MM.1S (cell line): ENCODE measurements at regions not wholly inside any gene's neighbourhood (a gene's known extent, or its start where the extent isn't known, plus 50 kb on each side); places are given as distances from the start of the nearest gene placed in this dataset.

Experiments used
- DNase-seq: peaks from one replicate; pipeline ENCODE4 v3.0.0-alpha.2; 2015
- H2AFZ ChIP-seq: fragments of 300-600 bp; sonication (generic); 2 replicates; pipeline ENCODE4 v1.6.0; 2016; ENCODE audit warnings: antibody characterized with exemption, low read length
- H3F3A ChIP-seq: fragments of 300-600 bp; sonication (generic); 2 replicates; pipeline ENCODE4 v1.6.1; 2016; ENCODE audit warnings: mild to moderate bottlenecking, antibody characterized with exemption, low read length, moderate library complexity, mixed read lengths; ENCODE audit not compliant: insufficient read depth
- H3K27ac ChIP-seq: fragments of 300-600 bp; sonication (generic); 2 replicates; pipeline ENCODE4 v1.5.1; 2016; ENCODE audit warnings: mild to moderate bottlenecking, low read length
- H3K27me3 ChIP-seq: fragments of 300-600 bp; sonication (generic); replicated peaks from 2 replicates; pipeline ENCODE4 v1.6.0; 2016; ENCODE audit warnings: low read length; ENCODE audit not compliant: insufficient read depth
- H3K36me3 ChIP-seq: fragments of 300-600 bp; sonication (generic); replicated peaks from 2 replicates; pipeline ENCODE4 v1.6.1; 2016; ENCODE audit warnings: mild to moderate bottlenecking, low read length, mixed read lengths; ENCODE audit not compliant: insufficient read depth
- H3K4me1 ChIP-seq: fragments of 300-600 bp; sonication (generic); 2 replicates; pipeline ENCODE4 v1.6.1; 2016; ENCODE audit warnings: low read length, mixed read lengths
- H3K4me2 ChIP-seq: fragments of 300-600 bp; sonication (generic); 2 replicates; pipeline ENCODE4 v1.6.0; 2016; ENCODE audit warnings: low read depth, low read length
- H3K4me3 ChIP-seq: fragments of 300-600 bp; sonication (generic); 2 replicates; pipeline ENCODE4 v1.5.1; 2016; ENCODE audit warnings: low read length, mixed read lengths
- H3K79me2 ChIP-seq: fragments of 300-600 bp; sonication (generic); 2 replicates; pipeline ENCODE4 v1.6.1; 2016; ENCODE audit warnings: mixed run types, low read length, mixed read lengths
- H3K9ac ChIP-seq: fragments of 300-600 bp; sonication (generic); 2 replicates; pipeline ENCODE4 v1.6.1; 2016; ENCODE audit warnings: low read length, mixed read lengths
- H3K9me2 ChIP-seq: fragments of 300-600 bp; sonication (generic); replicated peaks from 2 replicates; pipeline ENCODE4 v1.6.1; 2016; ENCODE audit warnings: mild to moderate bottlenecking, low read length, mixed read lengths; ENCODE audit not compliant: insufficient read depth
- H3K9me3 ChIP-seq: fragments of 300-600 bp; sonication (generic); replicated peaks from 2 replicates; pipeline ENCODE4 v1.6.1; 2016; ENCODE audit warnings: mild to moderate bottlenecking, low read length, mixed read lengths; ENCODE audit not compliant: insufficient read depth
- H4K20me1 ChIP-seq: fragments of 300-600 bp; sonication (generic); 2 replicates; pipeline ENCODE4 v1.6.1; 2016; ENCODE audit warnings: mild to moderate bottlenecking, low read length, moderate library complexity, mixed read lengths; ENCODE audit not compliant: insufficient read depth
- EZH2 ChIP-seq: fragments of 300-600 bp; sonication (generic); optimal IDR thresholded peaks from 2 replicates; pipeline ENCODE3; 2017; ENCODE audit warnings: low read depth, mild to moderate bottlenecking, antibody characterized with exemption, low read length, mixed read lengths
- EZH2phosphoT487 ChIP-seq: fragments of 300-600 bp; sonication (generic); IDR thresholded peaks from 2 replicates; pipeline ENCODE4 v1.6.1; 2018; ENCODE audit warnings: antibody characterized with exemption, low read length
- TF ChIP-seq, protein P1 (sequence below): fragments of 300-600 bp; sonication (generic); IDR thresholded peaks from 2 replicates; pipeline ENCODE4 v1.5.1; 2016; ENCODE audit warnings: antibody characterized with exemption, low read length, mixed read lengths

DNA sequence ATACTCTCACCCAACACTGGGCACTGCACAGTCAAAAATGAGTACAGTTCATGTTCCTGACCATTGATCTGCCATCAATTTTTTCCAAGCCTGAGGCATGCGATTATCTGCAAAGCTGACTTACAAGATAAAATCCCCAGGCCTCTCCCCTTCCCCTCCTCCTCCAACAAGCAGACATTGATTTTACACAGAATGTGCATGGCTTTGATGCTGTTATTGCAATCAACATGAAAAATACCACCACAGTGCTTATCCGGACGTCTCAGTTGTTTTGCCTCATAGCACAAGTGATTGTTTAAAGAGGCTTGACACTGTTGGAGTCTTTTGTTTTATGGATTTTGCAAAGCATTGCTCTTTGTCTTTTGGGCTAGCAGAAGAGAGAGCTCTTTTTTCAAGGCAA is 163.8 kb downstream of the TOX3 start:
- Histone ChIP-seq H3K27me3 (no peaks in the 10 kb centered on the region), H3K79me2 (no peaks in the 10 kb centered on the region), H3K9ac (no peak overlapping the region), H4K20me1 (no peaks in the 10 kb centered on the region), H3K4me2 (no peak overlapping the region), H3K4me3 (no peak overlapping the region), H3K36me3 (no peaks in the 10 kb centered on the region), H3K9me2 (no peaks in the 10 kb centered on the region), H3F3A (no peaks in the 10 kb centered on the region), H3K9me3 (no peaks in the 10 kb centered on the region), H3K4me1 (no peaks in the 10 kb centered on the region), H3K27ac (no peak overlapping the region), H2AFZ (no peak overlapping the region)
- TF ChIP-seq EZH2 (no peak), EZH2phosphoT487 (no peak)
- no peak for DNase-seq

GRCh38 chr16:52379551-52379950 is 167.4 kb downstream of the TOX3 start:
- Histone ChIP-seq H3K4me3 (no peak overlapping the region), H3K9ac (no peak overlapping the region), H3F3A (no peaks in the 10 kb centered on the region), H3K36me3 (no peaks in the 10 kb centered on the region), H3K9me2 (no peaks in the 10 kb centered on the region), H3K79me2 (no peaks in the 10 kb centered on the region), H3K27me3 (no peaks in the 10 kb centered on the region), H3K4me1 (no peaks in the 10 kb centered on the region), H3K4me2 (no peak overlapping the region), H2AFZ (no peak overlapping the region), H3K9me3 (no peaks in the 10 kb centered on the region), H3K27ac (no peak overlapping the region), H4K20me1 (no peaks in the 10 kb centered on the region)
- TF ChIP-seq EZH2 (no peak), EZH2phosphoT487 (no peak)
- TF ChIP-seq, protein P1, sequence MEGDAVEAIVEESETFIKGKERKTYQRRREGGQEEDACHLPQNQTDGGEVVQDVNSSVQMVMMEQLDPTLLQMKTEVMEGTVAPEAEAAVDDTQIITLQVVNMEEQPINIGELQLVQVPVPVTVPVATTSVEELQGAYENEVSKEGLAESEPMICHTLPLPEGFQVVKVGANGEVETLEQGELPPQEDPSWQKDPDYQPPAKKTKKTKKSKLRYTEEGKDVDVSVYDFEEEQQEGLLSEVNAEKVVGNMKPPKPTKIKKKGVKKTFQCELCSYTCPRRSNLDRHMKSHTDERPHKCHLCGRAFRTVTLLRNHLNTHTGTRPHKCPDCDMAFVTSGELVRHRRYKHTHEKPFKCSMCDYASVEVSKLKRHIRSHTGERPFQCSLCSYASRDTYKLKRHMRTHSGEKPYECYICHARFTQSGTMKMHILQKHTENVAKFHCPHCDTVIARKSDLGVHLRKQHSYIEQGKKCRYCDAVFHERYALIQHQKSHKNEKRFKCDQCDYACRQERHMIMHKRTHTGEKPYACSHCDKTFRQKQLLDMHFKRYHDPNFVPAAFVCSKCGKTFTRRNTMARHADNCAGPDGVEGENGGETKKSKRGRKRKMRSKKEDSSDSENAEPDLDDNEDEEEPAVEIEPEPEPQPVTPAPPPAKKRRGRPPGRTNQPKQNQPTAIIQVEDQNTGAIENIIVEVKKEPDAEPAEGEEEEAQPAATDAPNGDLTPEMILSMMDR, result no peak
- no peak for DNase-seq

DNA sequence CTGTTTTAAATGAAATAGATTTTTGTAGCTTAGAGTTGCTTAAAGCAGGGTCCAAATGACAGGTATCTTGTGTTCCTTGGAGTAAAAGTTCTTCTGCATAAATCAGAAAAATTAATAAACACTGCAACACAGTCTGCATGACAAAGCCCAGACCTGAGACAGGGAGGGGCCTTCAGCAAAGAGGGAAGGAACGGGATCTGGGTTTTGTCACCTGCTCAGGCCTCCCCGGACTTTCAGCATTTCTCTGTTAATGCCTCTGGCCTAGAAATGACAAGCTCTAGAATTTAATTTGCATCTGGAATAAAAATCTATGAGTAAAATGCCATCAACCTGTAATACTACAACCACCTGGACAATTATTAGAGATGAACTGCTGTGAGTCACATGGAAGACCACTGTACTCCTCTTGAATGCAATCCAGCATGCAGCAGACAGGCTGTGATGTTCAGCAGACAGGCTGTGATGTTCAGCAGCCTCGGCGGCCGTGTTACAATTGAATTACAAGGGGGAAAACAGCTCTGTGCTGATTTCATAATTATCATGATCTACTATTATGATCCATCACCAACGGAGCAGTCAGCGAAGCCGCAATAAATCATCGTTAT is 170.2 kb downstream of the TOX3 start:
- no peaks in the 10 kb centered on the region for H3K9me2 ChIP-seq
- H3K79me2 ChIP-seq, result no peaks in the 10 kb centered on the region
- H2AFZ ChIP-seq, result no peak overlapping the region
- H3K9ac ChIP-seq, result no peak overlapping the region
- H4K20me1 ChIP-seq, result no peaks in the 10 kb centered on the region
- no peak for DNase-seq
- no peaks in the 10 kb centered on the region for H3F3A ChIP-seq
- no peaks in the 10 kb centered on the region for H3K27me3 ChIP-seq
- TF ChIP-seq, protein P1, result no peak
- TF ChIP-seq EZH2, result no peak
- TF ChIP-seq EZH2phosphoT487, result no peak
- H3K4me1 ChIP-seq, result no peaks in the 10 kb centered on the region
- no peak overlapping the region for H3K27ac ChIP-seq
- no peak overlapping the region for H3K4me3 ChIP-seq
- no peak overlapping the region for H3K4me2 ChIP-seq
- no peaks in the 10 kb centered on the region for H3K36me3 ChIP-seq
- no peaks in the 10 kb centered on the region for H3K9me3 ChIP-seq

DNA sequence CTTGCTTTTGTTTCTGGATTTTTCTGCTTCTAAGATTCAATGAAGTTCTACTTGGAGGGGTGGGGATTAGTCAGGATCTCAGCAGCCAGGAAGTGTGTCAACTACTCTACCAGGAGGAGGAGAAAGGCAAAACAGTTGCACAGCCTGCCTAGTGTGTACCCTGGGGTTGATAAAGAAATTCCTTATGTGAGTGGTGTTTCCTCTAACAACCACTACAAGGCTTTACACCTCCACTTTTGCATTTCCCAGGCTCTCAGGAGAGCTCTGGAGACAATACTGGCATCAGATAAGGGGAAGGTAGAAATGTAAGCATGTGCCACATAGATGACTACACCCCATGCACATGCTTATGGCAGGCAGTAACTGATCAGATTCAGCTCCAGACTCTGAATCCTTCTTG is 174.6 kb downstream of the TOX3 start:
- no peak for DNase-seq
- no peaks in the 10 kb centered on the region for H3K4me1 ChIP-seq
- H3F3A ChIP-seq, result no peaks in the 10 kb centered on the region
- no peaks in the 10 kb centered on the region for H3K9me2 ChIP-seq
- no peaks in the 10 kb centered on the region for H3K9me3 ChIP-seq
- H3K4me2 ChIP-seq, result no peak overlapping the region
- H3K9ac ChIP-seq, result no peak overlapping the region
- H4K20me1 ChIP-seq, result no peaks in the 10 kb centered on the region
- H3K36me3 ChIP-seq, result no peaks in the 10 kb centered on the region
- TF ChIP-seq, protein P1, result no peak
- no peak for TF ChIP-seq EZH2
- TF ChIP-seq EZH2phosphoT487, result no peak
- no peak overlapping the region for H2AFZ ChIP-seq
- H3K27ac ChIP-seq, result no peak overlapping the region
- no peaks in the 10 kb centered on the region for H3K27me3 ChIP-seq
- no peak overlapping the region for H3K4me3 ChIP-seq
- no peaks in the 10 kb centered on the region for H3K79me2 ChIP-seq
